ENCODE measurements at regions not wholly inside any gene's neighbourhood (a gene's known extent, or its start where the extent isn't known, plus 50 kb on each side); places are given as distances from the start of the nearest gene placed in this dataset.

DNA sequence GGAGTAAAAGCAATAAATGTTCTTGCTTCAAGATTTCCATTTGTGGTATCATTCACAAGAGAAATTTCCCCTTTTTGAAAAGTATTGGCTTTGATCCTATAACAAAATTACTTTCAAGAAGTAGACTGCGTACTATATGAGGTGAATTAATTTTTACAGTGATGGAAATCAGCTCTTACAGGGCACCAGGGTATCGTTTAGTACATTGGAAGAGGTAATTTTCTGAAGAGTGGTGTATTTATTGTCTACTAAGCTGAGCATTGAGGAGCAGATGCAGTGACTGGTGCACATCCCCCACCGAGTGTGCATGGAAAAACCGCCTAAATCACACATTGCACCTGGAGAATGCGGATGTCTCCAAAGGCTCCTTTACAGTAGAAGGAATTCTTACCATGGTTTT, 209.5 kb downstream of the SAMD5 start:
- no peak for DNase-seq

DNA sequence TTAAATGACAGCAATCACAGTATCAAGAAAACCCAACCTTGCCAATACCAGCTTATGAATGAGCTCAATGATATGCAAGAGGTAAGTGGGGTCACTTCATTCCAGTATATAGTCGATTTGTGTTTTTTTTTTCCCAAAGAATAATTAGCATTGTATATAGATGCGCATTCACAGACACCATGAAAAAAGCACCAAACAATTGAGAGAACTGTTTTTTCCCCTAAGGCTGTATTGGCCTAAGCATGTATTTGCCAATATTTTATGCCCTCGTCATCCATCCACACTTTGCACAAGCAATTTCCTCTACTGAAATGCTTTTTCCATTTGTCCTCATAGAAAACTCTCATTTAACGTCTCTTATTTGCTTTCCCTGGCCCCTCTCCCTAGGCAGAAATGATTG, 213.7 kb downstream of the SAMD5 start:
- DNase-seq: no peak

DNA sequence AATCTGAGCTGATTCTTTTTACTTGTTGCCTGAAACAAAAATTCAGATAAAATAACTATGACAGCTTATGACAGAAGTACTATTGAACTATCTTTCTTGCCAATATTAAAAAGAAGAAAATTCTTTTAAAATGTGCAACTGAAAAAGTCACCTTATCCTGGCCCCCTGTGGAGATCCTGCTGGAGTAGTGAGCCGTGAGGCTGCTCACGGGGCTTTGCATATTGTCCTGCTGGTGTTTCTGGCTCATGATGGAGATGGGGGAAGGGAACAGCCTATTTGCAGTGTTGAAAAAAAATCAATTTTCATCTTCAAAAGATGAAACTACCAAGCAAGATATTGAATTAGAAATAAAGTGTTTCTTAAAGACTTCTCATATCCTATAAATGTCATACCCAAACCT, 216.0 kb downstream of the SAMD5 start:
- DNase-seq: no peak

DNA sequence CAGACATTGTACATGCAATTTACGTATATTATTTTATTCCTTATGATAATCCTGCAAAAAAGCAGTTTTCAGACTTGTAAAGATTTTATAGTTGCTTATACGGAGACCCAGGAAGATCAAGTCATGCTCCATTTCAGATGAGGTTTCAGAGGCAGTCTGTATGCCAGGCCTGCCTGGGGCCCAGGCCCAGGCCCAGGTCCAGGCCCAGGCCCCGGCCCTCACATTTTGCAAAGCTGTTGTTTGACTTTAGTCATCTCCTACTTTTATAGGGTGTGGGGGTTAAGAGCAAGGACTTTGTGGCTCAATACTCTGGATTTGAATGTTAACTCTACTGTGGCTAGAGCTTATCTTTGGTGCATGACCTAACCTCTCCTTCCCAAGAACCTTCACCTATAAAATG, 217.9 kb downstream of the SAMD5 start:
- no peak for DNase-seq

DNA sequence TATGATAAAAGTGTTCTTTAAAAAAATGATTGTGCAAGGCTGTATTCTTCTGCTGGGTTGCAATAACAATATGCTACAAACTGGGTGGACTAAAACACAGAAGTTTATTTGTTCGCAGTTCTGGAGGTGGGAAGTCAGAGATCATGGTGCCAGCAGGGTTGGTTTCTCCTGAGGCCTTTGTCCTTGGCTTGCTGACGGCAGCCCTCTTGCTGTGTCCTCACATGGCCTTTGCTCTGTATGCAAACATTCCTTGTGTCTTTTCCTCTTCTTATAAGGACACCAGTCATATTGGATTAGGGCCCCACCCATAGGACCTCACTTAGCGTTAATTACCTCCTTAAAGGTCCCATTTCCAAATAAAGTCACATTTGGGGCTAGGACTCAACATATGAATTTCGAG, 220.4 kb downstream of the SAMD5 start:
- no peak for DNase-seq

DNA sequence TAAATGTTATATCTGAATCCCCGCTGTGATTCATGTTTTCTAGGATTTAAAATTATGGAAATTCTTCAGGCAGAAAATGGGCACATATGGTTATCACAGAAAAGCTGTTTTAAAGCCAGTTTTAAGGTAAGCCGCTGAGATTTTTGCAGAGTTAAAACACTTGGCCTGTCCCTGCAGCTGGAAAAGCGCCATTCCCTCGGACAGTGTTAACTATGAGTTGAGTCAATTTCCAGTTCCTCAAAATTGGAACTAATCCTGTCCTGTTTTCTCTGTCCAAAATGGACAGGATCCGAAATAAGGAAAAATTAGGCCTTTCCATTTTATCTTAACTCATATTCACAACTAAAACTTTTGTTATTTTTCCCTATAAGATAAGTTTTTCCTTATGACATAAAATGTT, 225.2 kb downstream of the SAMD5 start:
- DNase-seq: no peak

DNA sequence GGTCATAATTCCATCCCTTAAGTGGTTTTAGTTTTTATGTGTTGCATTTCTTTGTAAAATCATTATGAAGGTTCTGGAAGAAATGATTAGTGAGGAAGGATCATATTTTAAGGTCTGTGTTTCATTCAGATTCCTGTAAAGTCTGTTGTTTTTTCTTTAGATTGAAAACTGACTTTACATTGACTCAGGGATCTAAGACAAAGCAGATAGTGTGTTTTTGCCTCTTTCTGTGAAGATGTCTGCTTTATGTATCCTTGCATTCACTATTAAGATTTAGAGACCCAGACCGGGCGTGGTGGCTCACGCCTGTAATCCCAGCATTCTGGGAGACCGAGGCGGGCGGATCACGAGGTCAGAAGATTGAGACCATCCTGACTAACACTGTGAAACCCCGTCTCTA, 225.7 kb downstream of the SAMD5 start:
- no peak for DNase-seq

DNA sequence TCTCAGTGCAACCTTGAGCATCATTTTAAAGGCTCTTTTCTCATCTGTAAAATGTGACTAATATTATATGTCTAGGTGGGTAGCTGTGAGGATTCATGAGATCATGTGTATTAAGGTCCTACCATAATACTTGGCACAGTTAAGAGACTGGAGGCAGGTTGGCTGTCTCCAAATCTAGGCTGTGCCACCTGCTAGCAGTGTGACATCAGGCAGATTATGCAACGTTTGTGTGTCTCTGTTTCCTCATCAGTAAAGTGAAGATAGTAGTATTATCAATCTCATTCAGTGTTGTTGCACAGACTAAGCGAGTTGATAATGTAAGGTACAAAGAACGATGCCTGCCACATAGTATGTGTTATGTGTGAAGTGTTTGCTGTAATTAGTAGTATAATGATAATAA, 227.4 kb downstream of the SAMD5 start:
- no peak for DNase-seq

DNA sequence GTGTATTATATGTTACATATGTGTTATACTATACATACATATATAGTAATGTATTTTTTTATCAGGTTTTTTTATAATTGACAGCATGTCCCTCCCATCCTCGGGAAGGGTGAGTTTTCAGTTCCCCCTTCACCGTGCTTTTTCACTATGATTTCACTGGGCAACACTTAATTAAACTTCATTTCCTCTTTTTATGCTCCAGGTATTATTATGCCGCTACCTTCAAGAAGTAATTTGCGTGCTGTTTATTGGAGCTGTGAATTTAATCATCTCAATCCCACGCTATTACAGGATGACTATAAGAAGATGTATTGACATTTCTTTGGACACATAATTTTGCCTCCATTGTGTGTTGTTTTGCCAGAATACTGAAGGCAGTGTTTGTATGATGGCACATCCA, 228.6 kb downstream of the SAMD5 start:
- DNase-seq: no peak

DNA sequence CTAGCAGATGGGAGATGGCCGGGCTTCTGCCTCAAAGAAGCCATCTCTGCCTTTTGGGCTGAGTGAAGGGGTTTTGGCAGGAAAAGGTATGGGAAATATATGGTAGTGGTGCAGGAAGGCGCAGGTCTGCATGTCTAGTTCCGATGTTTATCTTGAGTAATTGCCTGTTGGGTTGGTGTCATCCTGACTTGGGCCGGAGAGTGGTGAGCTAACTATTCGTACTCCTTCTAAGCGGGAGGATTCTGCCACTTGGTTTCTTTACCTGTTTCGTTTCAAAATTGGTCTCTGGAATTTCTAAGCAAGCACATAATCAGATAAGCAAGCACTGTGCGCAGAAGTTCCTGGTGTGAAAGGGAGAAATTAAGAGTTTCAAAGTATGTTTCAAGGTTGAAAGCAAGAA, 229.6 kb downstream of the SAMD5 start:
- DNase-seq: no peak

DNA sequence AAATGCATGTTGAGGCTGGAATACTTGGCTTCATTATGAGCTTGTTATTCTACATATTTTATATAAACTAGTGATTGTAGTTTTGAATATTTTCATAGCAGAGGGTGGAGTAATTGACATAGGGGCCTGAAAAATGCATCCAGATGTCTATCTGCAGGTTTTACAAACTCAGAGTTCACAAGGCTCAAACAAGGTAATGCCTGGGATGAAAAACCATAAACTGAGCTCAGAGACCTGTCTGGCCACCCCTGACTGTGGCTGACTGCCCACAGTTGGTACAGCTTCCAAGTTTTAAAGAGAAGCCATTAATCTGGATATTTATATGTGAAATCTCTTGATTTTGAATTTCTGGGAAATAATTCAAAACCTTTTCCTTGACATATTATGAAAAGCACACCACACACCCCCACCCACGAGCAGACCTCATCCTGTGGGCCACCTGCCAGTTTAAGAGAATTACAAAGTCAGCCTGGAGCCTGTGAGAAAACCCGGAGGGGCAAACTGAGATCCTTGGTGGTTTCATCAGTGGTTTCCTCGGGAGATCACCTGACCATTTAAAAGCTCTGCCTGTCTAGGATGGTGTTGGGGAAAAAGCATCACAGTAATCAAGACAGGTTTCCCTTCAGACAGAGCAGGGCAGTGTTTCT, 230.1 kb downstream of the SAMD5 start:
- DNase-seq: no peak

DNA sequence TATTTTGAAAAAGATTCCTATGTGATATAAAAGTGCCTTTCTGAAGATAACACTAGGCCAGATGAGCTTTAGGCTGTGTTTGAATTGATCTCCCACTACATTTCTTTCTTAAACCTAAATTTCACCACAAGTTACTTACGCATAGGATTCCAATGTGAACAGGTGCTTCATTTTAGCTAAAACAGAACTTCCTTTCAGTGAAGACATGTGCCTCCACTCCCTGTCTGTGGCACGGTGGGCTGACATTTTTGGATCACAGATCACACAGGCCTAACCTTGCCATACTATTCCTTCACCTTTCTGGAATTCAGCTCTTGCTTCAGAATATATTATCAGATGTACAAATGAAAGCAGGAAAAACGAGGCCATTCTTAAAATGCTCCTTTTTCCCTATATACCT, 231.8 kb downstream of the SAMD5 start:
- no peak for DNase-seq

DNA sequence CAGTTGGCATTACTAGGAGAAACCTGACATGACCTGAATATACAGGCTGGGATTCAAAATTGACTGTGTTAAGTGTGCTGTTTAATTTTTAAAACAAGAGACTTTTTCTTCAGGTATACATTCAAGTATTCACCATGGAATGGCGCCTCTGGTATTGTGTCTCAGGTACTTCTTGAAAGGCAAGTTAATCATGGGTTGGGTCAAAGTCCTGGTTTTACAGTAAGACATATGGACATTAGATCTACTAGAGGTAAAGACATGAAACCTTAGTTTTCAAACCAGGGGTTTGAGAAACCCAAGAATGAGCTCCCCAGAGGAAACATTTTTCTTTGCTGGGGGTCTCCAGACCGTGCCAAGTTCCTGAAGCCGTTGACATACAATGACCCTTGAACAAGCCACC, 232.4 kb downstream of the SAMD5 start:
- no peak for DNase-seq

DNA sequence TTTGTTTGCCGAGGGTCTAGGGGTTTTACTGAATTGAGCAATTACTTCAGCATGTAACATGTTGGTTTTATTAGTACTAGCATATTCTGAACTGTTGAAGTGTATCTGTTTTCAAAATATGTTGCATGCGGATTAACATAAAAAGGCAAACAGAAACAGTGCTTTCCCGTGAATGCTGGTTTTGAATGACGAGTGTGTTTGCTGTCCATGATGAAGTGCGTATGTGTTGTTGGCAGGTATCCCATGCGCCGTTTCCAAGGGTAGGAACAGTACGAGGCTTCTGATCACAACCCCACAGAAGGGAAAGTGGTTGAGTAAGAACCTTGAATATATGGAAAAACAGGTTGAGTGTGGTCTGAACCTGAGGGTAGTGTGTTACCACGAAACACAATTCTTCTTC, 232.9 kb downstream of the SAMD5 start:
- no peak for DNase-seq

DNA sequence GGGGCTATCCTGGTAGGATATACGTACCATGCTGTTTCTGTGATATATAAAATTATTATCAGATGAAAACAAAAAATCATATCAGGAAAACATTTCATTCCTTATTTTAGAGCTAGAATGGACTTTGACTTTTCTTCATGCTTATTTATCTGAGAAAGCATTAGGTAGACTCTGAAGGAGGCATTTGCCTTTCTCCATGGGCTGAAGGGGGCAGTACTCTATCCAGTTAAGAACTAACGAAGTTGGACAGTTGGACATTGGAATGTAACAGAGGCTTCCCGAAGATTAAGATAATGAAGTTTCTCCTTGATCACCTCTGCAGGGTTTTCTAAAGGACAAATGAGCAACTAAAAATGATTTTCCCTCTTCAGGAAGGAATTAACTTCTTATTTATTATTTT, 233.9 kb downstream of the SAMD5 start:
- no peak for DNase-seq

DNA sequence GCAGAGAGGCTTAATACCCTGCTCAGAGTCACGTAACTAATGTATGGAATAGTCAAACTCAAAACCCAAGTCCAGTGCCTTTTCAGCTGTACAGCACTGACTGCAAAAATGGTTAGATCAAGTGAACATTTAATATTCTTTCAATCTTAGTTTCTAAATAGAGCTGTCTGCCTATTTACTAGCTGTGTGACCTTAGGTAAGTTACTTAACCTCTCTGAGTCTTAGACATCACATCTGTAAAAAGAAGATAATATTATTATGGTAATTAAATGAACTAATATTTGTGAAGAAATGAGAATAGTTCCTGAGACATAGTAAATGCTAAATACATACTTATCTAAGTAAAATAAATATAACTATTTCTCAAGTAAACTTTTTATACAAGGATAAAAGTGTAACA, 235.5 kb downstream of the SAMD5 start:
- no peak for DNase-seq

DNA sequence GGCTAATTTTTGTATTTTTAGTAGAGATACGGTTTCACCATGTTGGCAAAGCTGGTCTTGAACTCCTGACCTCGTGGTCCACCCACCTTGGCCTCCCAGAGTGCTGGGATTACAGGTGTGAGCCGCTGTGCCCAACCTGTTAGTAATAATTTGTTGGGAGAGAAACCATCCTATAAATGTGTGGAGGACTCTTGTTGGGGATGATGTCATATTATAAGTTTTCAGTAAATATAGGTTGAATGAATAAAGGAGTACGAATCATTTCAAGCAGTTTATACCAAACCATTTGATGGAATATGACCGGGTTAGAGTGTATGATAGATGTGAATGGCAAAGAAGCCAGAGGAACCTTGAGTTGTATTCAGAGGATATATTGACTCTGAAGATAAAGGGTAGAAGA, 240.8 kb downstream of the SAMD5 start:
- no peak for DNase-seq

DNA sequence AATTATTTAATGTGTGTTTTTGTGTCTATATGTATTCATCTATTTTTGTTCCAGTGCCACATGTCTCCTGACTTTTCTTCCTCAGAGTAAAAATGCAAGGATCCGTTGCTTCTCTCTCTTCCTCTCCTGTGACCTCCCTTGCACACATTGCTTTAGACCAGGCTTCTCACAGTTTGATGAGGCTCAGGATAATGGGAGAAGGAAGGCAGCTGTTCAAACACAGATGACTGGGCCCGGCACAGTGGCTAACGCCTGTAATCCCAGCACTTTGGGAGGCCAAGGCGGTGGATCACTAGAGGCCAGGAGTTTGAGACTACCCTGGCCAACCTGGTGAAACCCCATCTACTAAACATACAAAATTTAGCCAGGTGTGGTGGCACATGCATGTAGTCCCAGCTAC, 241.9 kb downstream of the SAMD5 start:
- no peak for DNase-seq

DNA sequence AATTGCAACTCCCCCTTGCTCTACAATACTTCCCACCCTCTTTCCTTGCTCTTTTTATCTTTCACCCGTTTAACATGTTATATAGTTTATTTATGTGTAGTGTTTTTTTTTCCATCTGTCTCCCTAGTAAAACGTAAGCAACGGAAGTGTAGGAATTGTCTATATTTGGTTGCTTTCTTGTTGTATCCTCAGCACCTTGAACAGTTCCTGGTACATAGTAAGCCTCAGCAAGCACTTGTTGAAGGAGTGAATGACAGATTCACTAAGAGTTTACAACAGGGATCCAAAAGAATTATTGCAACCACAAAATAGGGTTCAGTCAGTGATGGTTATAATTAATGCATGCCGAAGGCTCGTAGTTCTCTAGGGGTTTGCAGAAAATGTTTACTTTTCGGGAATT, 242.7 kb downstream of the SAMD5 start:
- DNase-seq: no peak

DNA sequence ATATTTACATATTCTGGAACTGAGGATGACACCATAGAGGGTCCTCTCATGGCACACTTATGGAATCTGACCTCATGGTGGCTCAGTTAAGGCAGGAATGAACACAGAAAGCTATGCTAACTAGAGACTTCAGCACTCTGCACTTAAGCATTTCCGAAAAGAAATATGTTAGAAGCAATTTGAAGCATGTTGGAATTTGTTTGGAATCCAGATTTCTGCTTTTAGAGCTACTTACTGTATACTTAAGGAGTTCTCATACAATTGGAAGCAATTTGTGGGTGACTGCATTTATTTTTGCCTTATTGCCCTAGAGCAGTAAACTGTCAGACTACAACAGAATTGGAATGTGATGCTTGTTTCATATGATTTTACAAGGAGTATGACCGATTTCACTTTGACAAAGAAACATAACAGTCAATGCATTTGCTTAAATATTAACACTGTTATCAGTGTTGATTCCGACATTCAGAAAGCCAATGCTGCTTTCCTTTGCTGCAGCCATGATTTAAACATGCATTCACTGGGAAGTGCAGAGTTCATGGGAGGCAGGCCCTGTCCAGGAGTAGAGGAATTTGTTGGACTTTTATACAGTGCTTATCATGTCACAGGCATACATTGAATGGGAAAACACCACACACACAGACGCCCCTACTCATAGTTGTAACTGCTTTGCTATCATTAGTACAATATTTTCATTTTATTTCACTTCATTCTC, 244.4 kb downstream of the SAMD5 start:
- DNase-seq: no peak

DNA sequence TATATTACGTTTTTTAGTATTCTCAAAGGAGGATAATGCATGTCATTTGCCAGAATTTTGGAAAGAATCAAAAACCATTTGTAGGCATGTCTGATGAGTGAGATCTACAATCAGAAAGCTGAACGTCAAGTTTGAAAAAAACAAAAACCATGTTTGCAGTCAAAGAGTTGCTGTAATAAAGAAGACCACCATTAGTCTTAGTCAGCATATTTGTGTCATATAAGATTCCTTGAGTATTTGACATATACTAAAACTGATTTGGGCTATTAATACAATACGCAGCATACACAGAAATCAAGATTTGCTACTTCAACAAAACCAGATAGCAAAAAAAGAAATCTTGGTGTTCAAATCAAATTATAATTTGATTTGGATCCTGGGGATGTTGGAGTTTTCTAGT, 247.5 kb downstream of the SAMD5 start:
- no peak for DNase-seq

DNA sequence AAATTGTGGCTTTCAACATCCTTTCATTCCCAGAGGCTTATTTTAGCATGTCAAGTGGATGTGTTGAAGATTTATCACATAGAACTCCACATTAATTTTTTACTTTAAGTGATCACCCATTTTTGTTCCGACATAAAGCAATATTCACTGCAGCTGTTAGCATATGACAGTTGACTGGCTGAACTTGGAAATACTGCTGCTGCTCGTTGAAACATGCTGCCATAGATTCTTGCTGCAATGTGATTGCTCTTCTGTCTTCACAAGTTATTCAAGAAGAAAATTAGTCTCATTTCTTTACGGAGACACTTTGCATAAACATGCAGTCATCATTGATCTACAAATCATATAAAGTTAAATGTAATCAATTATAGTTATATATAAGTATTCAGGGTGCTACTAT, 248.4 kb downstream of the SAMD5 start:
- DNase-seq: no peak

DNA sequence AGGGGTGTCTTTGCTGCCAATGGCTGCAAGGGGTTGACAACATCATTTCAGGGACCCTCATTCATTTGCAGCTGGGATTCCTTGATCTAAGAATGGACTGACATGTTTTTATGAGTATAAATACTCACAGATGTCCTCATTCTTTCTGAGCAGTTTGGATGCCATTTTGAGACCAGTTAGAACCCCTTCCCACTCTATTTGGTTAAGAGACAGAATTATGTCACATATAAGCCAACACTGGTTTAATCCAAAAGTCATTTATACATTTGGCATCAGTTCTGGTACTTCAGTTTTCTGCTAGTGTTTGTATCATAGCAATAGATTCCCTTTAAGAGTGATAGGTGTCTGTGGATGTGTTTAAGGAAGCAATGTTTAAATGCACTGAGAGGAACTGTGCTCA, 248.8 kb downstream of the SAMD5 start:
- no peak for DNase-seq

DNA sequence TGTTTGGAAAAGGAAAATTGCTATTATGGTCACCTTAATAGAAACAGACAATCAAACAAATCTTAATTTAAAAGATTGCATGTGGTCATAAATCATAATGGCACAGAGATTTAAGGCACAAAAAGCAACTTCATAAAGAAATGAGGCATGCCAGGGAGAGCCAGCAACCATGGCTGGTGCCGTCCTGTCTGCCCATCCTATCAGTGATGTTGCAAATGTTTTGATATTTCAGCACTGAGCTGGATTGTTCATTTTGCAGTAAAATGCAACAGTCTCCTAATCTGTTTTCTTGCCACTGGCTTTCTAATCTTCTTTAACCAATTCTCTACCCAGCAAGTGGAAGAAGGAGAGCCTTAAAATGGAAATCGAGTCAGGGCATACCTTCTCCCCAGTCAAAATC, 249.8 kb downstream of the SAMD5 start:
- DNase-seq: no peak

DNA sequence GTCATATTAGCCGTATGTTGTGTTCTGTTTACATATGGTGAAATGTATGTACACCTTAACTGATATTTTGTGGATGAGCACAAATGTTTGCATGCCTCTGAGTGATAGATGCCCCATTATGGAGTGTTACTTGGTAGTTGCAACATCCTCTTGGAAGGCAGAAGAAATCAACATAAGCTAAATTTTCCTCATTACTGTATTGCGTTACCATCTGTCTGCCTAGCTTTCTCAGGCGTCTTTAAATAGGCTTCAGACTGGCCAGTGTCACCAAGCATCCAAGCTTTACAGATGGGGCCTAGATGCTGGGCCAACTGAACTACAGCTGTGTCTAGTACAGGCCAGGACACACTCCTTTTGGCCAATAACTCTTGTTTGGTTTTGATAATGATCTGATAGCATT, 250.6 kb downstream of the SAMD5 start:
- no peak for DNase-seq
